Right renal cortex interstitium (tissue), 3 donors: ENCODE measurements at regions not wholly inside any gene's neighbourhood (a gene's known extent, or its start where the extent isn't known, plus 50 kb on each side); places are given as distances from the start of the nearest gene placed in this dataset.
"Not testable (repeated sequence)": the region's sequence is repeated elsewhere in the genome, so short reads cannot be mapped to it uniquely, and the experiment has no call there.

Source experiments
- DNase-seq, 3 donors: peaks; one replicate each; pipeline ENCODE4 v3.0.0-alpha.2; 2013; ENCODE audit warnings: low read depth in 3 of 3, low spot score in 2 of 3

- no peak for DNase-seq
Measured at GRCh38 chr9:74066605-74067004, 430.5 kb upstream of the RORB start.

- no peak for DNase-seq
Measured at GRCh38 chr9:74071502-74071901, 425.6 kb upstream of the RORB start.

- DNase-seq = no peak
Measured at GRCh38 chr9:74073897-74074296, 423.2 kb upstream of the RORB start.

- no peak for DNase-seq
Measured at GRCh38 chr9:74078647-74079046, 418.5 kb upstream of the RORB start.

GRCh38 chr9:74080652-74081051 lies 416.5 kb upstream of the RORB start:
- not testable (repeated sequence) for DNase-seq

- no peak for DNase-seq
Measured at GRCh38 chr9:74083681-74084433, 413.3 kb upstream of the RORB start.

- DNase-seq = not testable (repeated sequence)
Measured at GRCh38 chr9:74085384-74086037, 411.6 kb upstream of the RORB start.

GRCh38 chr9:74090921-74091320 lies 406.2 kb upstream of the RORB start:
- not testable (repeated sequence) for DNase-seq

GRCh38 chr9:74092491-74092834 lies 404.7 kb upstream of the RORB start:
- DNase-seq = no peak

GRCh38 chr9:74094037-74094436 lies 403.1 kb upstream of the RORB start:
- DNase-seq = not testable (repeated sequence)

- DNase-seq = no peak
Measured at GRCh38 chr9:74094766-74095165, 402.4 kb upstream of the RORB start.

- DNase-seq = no peak
Measured at GRCh38 chr9:74095925-74096324, 401.2 kb upstream of the RORB start.

GRCh38 chr9:74096420-74096819 lies 400.7 kb upstream of the RORB start:
- DNase-seq = no peak

GRCh38 chr9:74100042-74100441 lies 397.1 kb upstream of the RORB start:
- no peak for DNase-seq

- DNase-seq = not testable (repeated sequence)
Measured at GRCh38 chr9:74102148-74102547, 395.0 kb upstream of the RORB start.

GRCh38 chr9:74102702-74103101 lies 394.4 kb upstream of the RORB start:
- DNase-seq = no peak

- no peak for DNase-seq
Measured at GRCh38 chr9:74107692-74108091, 389.4 kb upstream of the RORB start.

GRCh38 chr9:74115976-74116375 lies 381.2 kb upstream of the RORB start:
- DNase-seq = no peak

GRCh38 chr9:74117151-74117550 lies 380.0 kb upstream of the RORB start:
- no peak for DNase-seq

- no peak for DNase-seq
Measured at GRCh38 chr9:74117731-74118130, 379.4 kb upstream of the RORB start.

GRCh38 chr9:74120061-74120460 lies 377.1 kb upstream of the RORB start:
- no peak for DNase-seq

GRCh38 chr9:74120470-74120869 lies 376.7 kb upstream of the RORB start:
- DNase-seq = no peak

GRCh38 chr9:74122216-74122615 lies 374.9 kb upstream of the RORB start:
- no peak for DNase-seq
